ENCODE measurements at regions not wholly inside any gene's neighbourhood (a gene's known extent, or its start where the extent isn't known, plus 50 kb on each side); places are given as distances from the start of the nearest gene placed in this dataset.

- TF ChIP-seq SAP30 (IDR thresholded peaks at IDR 0.05; ENCODE audit: insufficient read depth, insufficient replicate concordance, low read length) (no peak), NRF1 (IDR thresholded peaks at IDR 0.05; ENCODE audit: low read depth, low read length) (no peak), ASH2L (IDR thresholded peaks at IDR 0.05; ENCODE audit: low read length) (no peak), CTBP2 (IDR thresholded peaks at IDR 0.05; ENCODE audit: borderline replicate concordance, insufficient read depth, insufficient read length, low read length) (no peak), MAX (IDR thresholded peaks at IDR 0.05) (0 out of 2 replicates have a peak, but pooled peaks have one; percentile 12), SP2 (IDR thresholded peaks at IDR 0.05; ENCODE audit: low read length) (no peak), BRCA1 (IDR thresholded peaks at IDR 0.05; ENCODE audit: low read depth, low read length) (no peak), SRF (IDR thresholded peaks at IDR 0.05; ENCODE audit: low read depth, low read length) (no peak)
Observed at GRCh38 chr3:40920041-40920440, 279.3 kb upstream of the CTNNB1 start (continued).
